Large intestine (tissue), 3 donors: ENCODE measurements at regions not wholly inside any gene's neighbourhood (a gene's known extent, or its start where the extent isn't known, plus 50 kb on each side); places are given as distances from the start of the nearest gene placed in this dataset.
A peak's percentile ranks its signal among the peaks of the same experiment; 100 is the strongest.

Experiments
- DNase-seq, 2 donors: peaks; one replicate each; pipeline versions ENCODE4 v3.0.0 to v3.0.0-alpha.2; 2013
- H3K27ac ChIP-seq: one replicate; pipeline ENCODE4 v1.5.1; 2013; ENCODE audit warnings: low read length
- H3K27me3 ChIP-seq: 2 replicates; pipeline ENCODE4 v1.6.1; 2013; ENCODE audit warnings: low read length; ENCODE audit not compliant: control insufficient read depth, insufficient read depth
- H3K36me3 ChIP-seq: 2 replicates; pipeline ENCODE4 v1.6.1; 2013; ENCODE audit warnings: low read length; ENCODE audit not compliant: control insufficient read depth, insufficient read depth
- H3K4me1 ChIP-seq: one replicate; pipeline ENCODE4 v1.6.1; 2013; ENCODE audit warnings: low read length; ENCODE audit not compliant: control insufficient read depth, insufficient read depth
- H3K4me3 ChIP-seq: one replicate; pipeline ENCODE4 v1.5.1; 2013; ENCODE audit warnings: low read length
- H3K9me3 ChIP-seq: one replicate; pipeline ENCODE4 v1.6.1; 2013; ENCODE audit warnings: mild to moderate bottlenecking, low read depth, low read length, moderate library complexity; ENCODE audit not compliant: control insufficient read depth
- WGBS: methylation state at CpG from one replicate; pipeline ENCODE4 v1.1.5; 2013; ENCODE audit warnings: low lambda C conversion rate; ENCODE audit not compliant: insufficient coverage; 5-methylcytosine and 5-hydroxymethylcytosine counted together

GRCh38 chr6:168145747-168146596 is 67.0 kb upstream of the FRMD1 start:
- Histone ChIP-seq H3K4me1 (no peaks in the 10 kb centered on the region), H3K36me3 (no peaks in the 10 kb centered on the region), H3K27me3 (no peaks in the 10 kb centered on the region), H3K27ac (no peak overlapping the region), H3K9me3 (no peaks in the 10 kb centered on the region), H3K4me3 (no peak overlapping the region)
- no peak for DNase-seq
- no CpG with 5 or more reads among the region's 12 CpGs for whole genome bisulfite sequencing

DNA sequence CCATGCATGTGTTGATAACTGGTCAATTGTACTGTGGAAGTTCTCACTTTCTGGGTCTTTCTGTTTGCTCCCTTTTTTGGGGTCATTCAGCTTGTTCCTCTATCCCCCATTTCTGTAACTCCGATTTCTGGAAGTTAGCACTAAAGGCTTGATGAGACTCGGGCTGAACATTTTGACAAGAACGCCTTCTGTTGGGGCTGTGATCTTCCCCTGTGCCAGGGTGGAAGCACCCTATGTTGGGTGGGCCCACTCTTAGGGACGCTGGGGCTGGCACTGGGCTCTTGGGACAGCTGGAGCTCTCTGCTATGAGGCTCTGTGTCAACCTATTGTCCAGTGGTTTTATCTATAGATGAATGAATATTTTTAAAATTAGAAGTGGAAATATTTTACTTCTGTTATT is 60.1 kb upstream of the FRMD1 start:
- H3K27ac ChIP-seq: no peak overlapping the region
- H3K4me3 ChIP-seq: no peak overlapping the region
- H3K9me3 ChIP-seq: no peaks in the 10 kb centered on the region
- WGBS: 100% methylated on average over 1 of the region's 4 CpGs
- H3K36me3 ChIP-seq: no peaks in the 10 kb centered on the region
- H3K4me1 ChIP-seq: no peaks in the 10 kb centered on the region
- H3K27me3 ChIP-seq: no peaks in the 10 kb centered on the region
- DNase-seq: no peak

GRCh38 chr6:168138436-168138835 is 59.4 kb upstream of the FRMD1 start:
- no CpG with 5 or more reads among the region's 6 CpGs for WGBS
- no peaks in the 10 kb centered on the region for H3K4me1 ChIP-seq
- no peaks in the 10 kb centered on the region for H3K27me3 ChIP-seq
- H3K4me3 ChIP-seq: no peak overlapping the region
- H3K27ac ChIP-seq: no peak overlapping the region
- H3K36me3 ChIP-seq: no peaks in the 10 kb centered on the region
- DNase-seq: no peak
- H3K9me3 ChIP-seq: no peaks in the 10 kb centered on the region

- DNase-seq: no peak
- no CpG with 5 or more reads among the region's 9 CpGs for WGBS
- Histone ChIP-seq H3K9me3 (no peaks in the 10 kb centered on the region), H3K36me3 (no peaks in the 10 kb centered on the region), H3K4me1 (peaks cover 4% of the 10 kb centered on the region), H3K4me3 (no peak overlapping the region), H3K27ac (no peak overlapping the region), H3K27me3 (no peaks in the 10 kb centered on the region)
Measured at GRCh38 chr6:168137024-168137423, 58.0 kb upstream of the FRMD1 start.

DNA sequence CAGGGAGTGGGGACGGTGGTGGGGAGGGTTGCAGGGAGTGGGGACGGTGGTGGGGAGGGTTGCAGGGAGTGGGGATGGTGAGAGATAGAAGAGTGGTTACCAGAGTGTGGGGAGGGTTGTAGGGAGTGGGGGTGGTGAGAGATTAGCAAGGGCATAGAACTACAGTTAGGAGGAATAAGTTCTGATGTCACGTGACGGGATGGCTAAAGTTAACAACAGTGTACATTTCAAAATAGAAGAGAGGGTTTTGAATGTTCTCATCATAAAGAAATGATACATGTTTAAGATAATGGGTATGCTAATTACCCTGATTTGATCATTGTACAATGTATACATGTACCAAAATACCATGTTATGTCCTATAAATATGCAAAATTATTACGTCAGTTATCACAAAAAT is 57.6 kb upstream of the FRMD1 start:
- WGBS: 100% methylated on average over 1 of the region's 5 CpGs
- Histone ChIP-seq H3K4me3 (no peak overlapping the region), H3K27ac (no peak overlapping the region), H3K36me3 (no peaks in the 10 kb centered on the region), H3K27me3 (no peaks in the 10 kb centered on the region), H3K9me3 (no peaks in the 10 kb centered on the region), H3K4me1 (peaks cover 4% of the 10 kb centered on the region)
- no peak for DNase-seq

DNA sequence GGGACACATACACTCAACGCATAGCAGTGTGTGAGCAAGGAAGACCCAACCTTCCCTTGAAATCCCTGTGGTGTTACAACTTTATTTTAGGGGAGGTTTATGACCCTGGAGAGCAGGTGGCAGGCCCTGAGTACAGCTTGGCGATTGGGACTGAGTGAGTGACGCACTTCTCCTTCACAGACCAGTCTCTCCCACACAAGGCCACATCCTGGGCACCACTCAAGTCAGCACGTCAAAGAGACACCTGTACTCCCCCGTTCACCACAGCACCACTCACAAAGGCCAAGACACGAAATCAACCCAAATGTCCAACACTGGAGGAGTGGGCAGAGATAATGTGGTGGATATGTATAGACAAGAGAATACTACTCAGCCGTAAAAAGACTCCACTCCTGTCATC is 57.0 kb upstream of the FRMD1 start:
- H3K27me3 ChIP-seq: no peaks in the 10 kb centered on the region
- no peaks in the 10 kb centered on the region for H3K36me3 ChIP-seq
- H3K4me1 ChIP-seq: peaks cover 4% of the 10 kb centered on the region
- WGBS: 100% methylated on average over 1 of the region's 7 CpGs
- H3K4me3 ChIP-seq: no peak overlapping the region
- DNase-seq: no peak
- H3K9me3 ChIP-seq: no peaks in the 10 kb centered on the region
- H3K27ac ChIP-seq: no peak overlapping the region

DNA sequence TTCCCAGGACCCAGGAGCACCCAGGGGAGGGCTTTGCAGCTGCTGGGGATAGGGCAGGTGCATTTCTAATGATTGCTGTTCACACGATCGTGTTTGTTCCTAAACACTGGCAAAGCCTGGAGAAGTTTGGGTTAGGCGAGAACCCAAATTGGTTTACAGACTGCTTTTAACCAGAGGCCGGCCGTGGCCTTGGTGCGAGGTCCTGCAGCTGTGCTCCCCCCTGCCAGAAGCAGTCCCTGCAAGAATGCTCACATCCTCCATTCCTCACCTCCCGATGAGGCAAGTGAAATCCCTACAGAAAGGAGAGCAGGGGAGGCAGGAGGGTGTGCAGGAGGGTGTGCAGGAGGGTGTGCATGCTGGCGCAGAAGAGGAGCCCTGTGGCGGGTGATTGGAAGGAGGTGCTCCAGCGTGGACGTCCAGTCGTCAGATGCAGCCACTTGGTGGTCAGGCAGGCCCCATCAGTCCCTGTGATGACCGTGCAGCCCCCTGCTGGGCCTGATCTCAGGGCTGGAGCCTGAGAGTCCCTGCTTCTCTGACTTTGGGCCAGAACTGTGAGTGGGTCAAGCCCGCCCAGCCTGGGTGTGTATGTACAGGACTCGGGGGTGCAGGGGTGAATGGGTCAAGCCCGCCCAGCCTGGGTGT is 55.7 kb upstream of the FRMD1 start:
- no CpG with 5 or more reads among the region's 16 CpGs for WGBS
- Histone ChIP-seq H3K4me1 (peaks cover 4% of the 10 kb centered on the region), H3K9me3 (no peaks in the 10 kb centered on the region), H3K27me3 (no peaks in the 10 kb centered on the region), H3K36me3 (no peaks in the 10 kb centered on the region), H3K27ac (no peak overlapping the region), H3K4me3 (no peak overlapping the region)
- DNase-seq: no peak

GRCh38 chr6:168133687-168134559 is 54.9 kb upstream of the FRMD1 start:
- Histone ChIP-seq H3K27ac (no peak overlapping the region), H3K36me3 (no peaks in the 10 kb centered on the region), H3K4me3 (no peak overlapping the region), H3K9me3 (no peaks in the 10 kb centered on the region), H3K4me1 (peaks cover 4% of the 10 kb centered on the region), H3K27me3 (no peaks in the 10 kb centered on the region)
- DNase-seq: no peak
- no CpG with 5 or more reads among the region's 16 CpGs for WGBS

DNA sequence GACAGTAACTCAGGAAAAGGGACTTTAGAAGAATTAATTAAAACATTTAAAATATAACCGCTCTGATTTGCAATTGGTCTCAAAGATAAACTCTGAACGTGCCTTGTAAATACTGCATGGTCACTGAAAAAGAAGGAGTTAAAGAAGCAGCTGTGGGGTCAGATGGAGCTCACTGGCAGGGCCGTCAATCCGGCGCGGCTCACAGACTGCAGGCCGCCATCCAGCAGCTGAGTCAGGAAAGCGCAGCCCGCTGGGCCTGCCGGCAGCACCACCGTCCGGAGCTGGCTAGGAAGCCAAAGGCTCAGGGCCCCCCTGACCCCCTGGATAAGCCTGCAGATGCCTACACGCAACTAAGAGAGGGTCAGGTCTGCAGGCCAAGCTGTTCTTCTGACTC is 54.2 kb upstream of the FRMD1 start:
- Histone ChIP-seq H3K4me3 (no peak overlapping the region), H3K36me3 (no peaks in the 10 kb centered on the region)

GRCh38 chr6:168132531-168133167 is 53.6 kb upstream of the FRMD1 start:
- DNase-seq: peak; percentile 37
- H3K27me3 ChIP-seq: no peaks in the 10 kb centered on the region
- H3K9me3 ChIP-seq: no peaks in the 10 kb centered on the region
- WGBS: 40% methylated on average over 1 of the region's 34 CpGs
- no peak overlapping the region for H3K27ac ChIP-seq
- peaks cover 4% of the 10 kb centered on the region for H3K4me1 ChIP-seq
- no peaks in the 10 kb centered on the region for H3K36me3 ChIP-seq
- no peak overlapping the region for H3K4me3 ChIP-seq

More for the DNA sequence above, 54.2 kb upstream of the FRMD1 start:
- no peak overlapping the region for H3K27ac ChIP-seq
- 68% methylated on average over 2 of the region's 13 CpGs for WGBS
- H3K4me1 ChIP-seq: peaks cover 4% of the 10 kb centered on the region
- H3K27me3 ChIP-seq: no peaks in the 10 kb centered on the region
- no peaks in the 10 kb centered on the region for H3K9me3 ChIP-seq
- no peak for DNase-seq
